ENCODE measurements at regions not wholly inside any gene's neighbourhood (a gene's known extent, or its start where the extent isn't known, plus 50 kb on each side); places are given as distances from the start of the nearest gene placed in this dataset.

GRCh38 chr2:106701203-106702022 is 184.6 kb downstream of the ST6GAL2 start:
- TF ChIP-seq, protein P1, sequence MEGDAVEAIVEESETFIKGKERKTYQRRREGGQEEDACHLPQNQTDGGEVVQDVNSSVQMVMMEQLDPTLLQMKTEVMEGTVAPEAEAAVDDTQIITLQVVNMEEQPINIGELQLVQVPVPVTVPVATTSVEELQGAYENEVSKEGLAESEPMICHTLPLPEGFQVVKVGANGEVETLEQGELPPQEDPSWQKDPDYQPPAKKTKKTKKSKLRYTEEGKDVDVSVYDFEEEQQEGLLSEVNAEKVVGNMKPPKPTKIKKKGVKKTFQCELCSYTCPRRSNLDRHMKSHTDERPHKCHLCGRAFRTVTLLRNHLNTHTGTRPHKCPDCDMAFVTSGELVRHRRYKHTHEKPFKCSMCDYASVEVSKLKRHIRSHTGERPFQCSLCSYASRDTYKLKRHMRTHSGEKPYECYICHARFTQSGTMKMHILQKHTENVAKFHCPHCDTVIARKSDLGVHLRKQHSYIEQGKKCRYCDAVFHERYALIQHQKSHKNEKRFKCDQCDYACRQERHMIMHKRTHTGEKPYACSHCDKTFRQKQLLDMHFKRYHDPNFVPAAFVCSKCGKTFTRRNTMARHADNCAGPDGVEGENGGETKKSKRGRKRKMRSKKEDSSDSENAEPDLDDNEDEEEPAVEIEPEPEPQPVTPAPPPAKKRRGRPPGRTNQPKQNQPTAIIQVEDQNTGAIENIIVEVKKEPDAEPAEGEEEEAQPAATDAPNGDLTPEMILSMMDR (conservative IDR thresholded peaks at IDR 0.05; ENCODE audit: low read length), result no peak
- TF ChIP-seq EZH2phosphoT487 (IDR thresholded peaks at IDR 0.05; ENCODE audit: borderline replicate concordance, low read depth, low read length), result no peak

Measured in OCI-LY7 (cell line).